GM23248 (cell line): ENCODE measurements at regions not wholly inside any gene's neighbourhood (a gene's known extent, or its start where the extent isn't known, plus 50 kb on each side); places are given as distances from the start of the nearest gene placed in this dataset.

ENCODE experiments used
- EZH2 ChIP-seq: fragments of 200-600 bp; sonication (generic); IDR thresholded peaks from 2 replicates; pipeline ENCODE4 v1.6.1; 2018; ENCODE audit warnings: antibody characterized with exemption, mild to moderate bottlenecking; ENCODE audit not compliant: insufficient read depth, poor library complexity, severe bottlenecking
- EZH2phosphoT487 ChIP-seq: fragments of 200-600 bp; sonication (generic); IDR thresholded peaks from 2 replicates; pipeline ENCODE4 v1.6.1; 2018; ENCODE audit warnings: antibody characterized with exemption, moderate library complexity, mild to moderate bottlenecking, low read depth; ENCODE audit not compliant: insufficient read depth

GRCh38 chr13:90237852-90238251, 1109.6 kb upstream of the MIR17HG start:
- TF ChIP-seq EZH2: no peak
- no peak for TF ChIP-seq EZH2phosphoT487
